DOHH2 (cell line): ENCODE measurements at regions not wholly inside any gene's neighbourhood (a gene's known extent, or its start where the extent isn't known, plus 50 kb on each side); places are given as distances from the start of the nearest gene placed in this dataset.

Experiments used
- CTCF ChIP-seq: fragments of 200-600 bp; sonication (generic); IDR thresholded peaks from one replicate; pipeline ENCODE4 v1.5.1; 2014; ENCODE audit warnings: antibody characterized with exemption, mild to moderate bottlenecking, low read depth, low read length; ENCODE audit not compliant: poor library complexity, severe bottlenecking
- EZH2phosphoT487 ChIP-seq: fragments of 200-600 bp; sonication (generic); IDR thresholded peaks from 2 replicates; pipeline ENCODE4 v1.6.1; 2017; ENCODE audit warnings: borderline replicate concordance, mild to moderate bottlenecking, antibody characterized with exemption, low read length, moderate library complexity, mixed read lengths

- no peak for TF ChIP-seq CTCF
- TF ChIP-seq EZH2phosphoT487, result no peak
These were observed 468.1 kb upstream of the MARCKS start for GRCh38 chr6:113388996-113389395.
